ENCODE measurements at regions not wholly inside any gene's neighbourhood (a gene's known extent, or its start where the extent isn't known, plus 50 kb on each side); places are given as distances from the start of the nearest gene placed in this dataset.

DNA sequence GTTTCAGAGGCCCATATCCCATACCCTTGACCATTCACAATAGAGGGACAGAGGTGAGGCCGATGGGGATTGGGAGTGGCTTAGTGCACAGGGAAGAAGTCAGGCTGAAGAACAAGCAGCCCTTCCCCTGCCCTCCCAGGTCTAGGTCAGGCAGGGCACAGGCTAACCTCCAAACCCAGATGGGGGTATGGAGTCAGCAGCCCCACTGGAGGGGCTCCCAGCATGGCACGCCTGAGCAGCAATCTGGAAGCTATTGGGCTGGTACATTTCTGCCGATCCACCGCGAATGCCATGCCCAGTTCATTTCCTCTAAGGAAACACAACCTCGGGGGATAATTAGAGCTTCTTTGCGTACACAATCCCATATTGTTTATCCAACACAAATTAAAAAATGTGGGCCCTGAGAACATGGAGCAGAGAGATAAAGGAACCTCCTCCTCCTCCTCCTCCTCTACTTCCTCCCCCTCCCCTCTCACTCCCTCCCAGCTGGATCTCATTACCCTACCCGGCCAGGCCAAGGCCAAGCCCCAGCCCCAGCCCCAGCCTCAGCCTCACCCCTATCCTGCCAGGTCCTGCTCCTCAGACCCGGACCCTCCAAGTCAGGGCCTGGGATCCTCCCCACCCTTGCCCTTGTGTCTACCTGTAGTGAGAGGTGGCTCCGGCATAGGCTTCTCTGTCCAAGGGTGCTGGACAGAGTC lies 83.0 kb downstream of the PJA1 start:
- Histone ChIP-seq H3K27ac (ENCODE audit: extremely low read depth, low read depth, low read length) (peak overlapping the region; percentile 68), H3K9me3 (ENCODE audit: control insufficient read depth, insufficient read depth, low read depth, low read length) (no peaks in the 10 kb centered on the region), H3K4me3 (ENCODE audit: low read depth, low read length) (no peak overlapping the region), H3K4me1 (ENCODE audit: control insufficient read depth, insufficient read depth, low read length) (peaks cover 15% of the 10 kb centered on the region), H3K36me3 (ENCODE audit: control insufficient read depth in 2 of 2, insufficient read depth in 1 of 2, low read length in 2 of 2) (no peaks in the 10 kb centered on the region)
- no peak for TF ChIP-seq ZNF514 (tag by site-specific recombination; IDR thresholded peaks at IDR 0.05)
- peak; percentile 75; the same call in 1 of the 2 replicates for TF ChIP-seq EGR2 (tag by site-specific recombination; IDR thresholded peaks at IDR 0.05; ENCODE audit: low read depth)
- no peak for TF ChIP-seq ZNF558 (tag by site-specific recombination; IDR thresholded peaks at IDR 0.05)
- no peak for TF ChIP-seq ZNF791 (tag by site-specific recombination; IDR thresholded peaks at IDR 0.05)
- TF ChIP-seq ELK4 (IDR thresholded peaks at IDR 0.05; ENCODE audit: borderline replicate concordance, low read depth, low read length) = no peak
- no peak for TF ChIP-seq ZNF596 (tag by site-specific recombination; IDR thresholded peaks at IDR 0.05)
- 0 out of 2 replicates have a peak, but pooled peaks have one; percentile 24 for TF ChIP-seq ZNF513 (tag by site-specific recombination; IDR thresholded peaks at IDR 0.05)
- TF ChIP-seq HOXA7 (CRISPR knock-in tag; IDR thresholded peaks at IDR 0.05; ENCODE audit: borderline replicate concordance) = no peak
- no peak for TF ChIP-seq ZNF140 (tag by site-specific recombination; IDR thresholded peaks at IDR 0.05)
- no peak for TF ChIP-seq ZBTB49 (tag by site-specific recombination; IDR thresholded peaks at IDR 0.05; ENCODE audit: low read depth)
- no peak for TF ChIP-seq ZNF660 (tag by site-specific recombination; IDR thresholded peaks at IDR 0.05)
- TF ChIP-seq ZFHX2 (tag by site-specific recombination; conservative IDR thresholded peaks at IDR 0.05) = peak; percentile 41; the same call in 1 of the 2 replicates
- TF ChIP-seq ZNF843 (tag by site-specific recombination; IDR thresholded peaks at IDR 0.05) = no peak
- TF ChIP-seq ZNF433 (tag by site-specific recombination; IDR thresholded peaks at IDR 0.05; ENCODE audit: low read depth) = no peak
- no peak for TF ChIP-seq ZNF626 (tag by site-specific recombination; IDR thresholded peaks at IDR 0.05)
- no peak for TF ChIP-seq ZXDB (tag by site-specific recombination; IDR thresholded peaks at IDR 0.05)
- TF ChIP-seq ZIC2 (tag by site-specific recombination; IDR thresholded peaks at IDR 0.05) = peak; percentile 54
- TF ChIP-seq ZNF341 (tag by site-specific recombination; IDR thresholded peaks at IDR 0.05; ENCODE audit: low read depth) = no peak
- TF ChIP-seq ZNF623 (tag by site-specific recombination; IDR thresholded peaks at IDR 0.05) = no peak
- ChIA-PET CTCF (interaction anchor here (0.9 kb wide), 1 partner anchor 12 kb away, joined by 8 read pairs; no protein-coding TSS in a partner anchor), POLR2A (no interaction called here)

GRCh38 chrX:69080855-69081465 lies 84.3 kb downstream of the PJA1 start:
- Histone ChIP-seq H3K4me3 (ENCODE audit: low read depth, low read length) (no peak overlapping the region), H3K4me1 (ENCODE audit: control insufficient read depth, insufficient read depth, low read length) (peaks cover 15% of the 10 kb centered on the region), H3K9me3 (ENCODE audit: control insufficient read depth, insufficient read depth, low read depth, low read length) (no peaks in the 10 kb centered on the region), H3K36me3 (ENCODE audit: control insufficient read depth in 2 of 2, insufficient read depth in 1 of 2, low read length in 2 of 2) (no peaks in the 10 kb centered on the region), H3K27ac (ENCODE audit: extremely low read depth, low read depth, low read length) (peak overlapping the region; percentile 68)
- ChIA-PET CTCF (interaction anchor here (0.6 to 1.6 kb wide), 6 partner anchors 8 to 884 kb away, joined by 3 to 8 read pairs (median 3); no protein-coding TSS in a partner anchor), POLR2A (interaction anchor here (0.8 to 1.5 kb wide), 2 partner anchors 10 to 253 kb away, joined by 4 to 8 read pairs; partner anchors contain the start of gene EFNB1)
- TF ChIP-seq ZNF157 (tag by site-specific recombination; IDR thresholded peaks at IDR 0.05) (no peak), ZIC2 (tag by site-specific recombination; IDR thresholded peaks at IDR 0.05) (peak; percentile 61), ZNF37A (tag by site-specific recombination; IDR thresholded peaks at IDR 0.05) (no peak), ZFHX2 (tag by site-specific recombination; conservative IDR thresholded peaks at IDR 0.05) (peak; percentile 96), FEZF1 (tag by site-specific recombination; IDR thresholded peaks at IDR 0.05) (no peak), ZNF423 (tag by site-specific recombination; IDR thresholded peaks at IDR 0.05) (0 out of 2 replicates have a peak, but pooled peaks have one; percentile 28), TCF7L2 (IDR thresholded peaks at IDR 0.05; ENCODE audit: borderline replicate concordance, low read depth, low read length) (peak; percentile 98), HOXD13 (CRISPR knock-in tag; IDR thresholded peaks at IDR 0.05; ENCODE audit: borderline replicate concordance) (peak; percentile 48; the same call in 1 of the 2 replicates), ZNF398 (tag by site-specific recombination; IDR thresholded peaks at IDR 0.05) (peak; percentile 43; the same call in 1 of the 2 replicates), ZNF112 (tag by site-specific recombination; IDR thresholded peaks at IDR 0.05) (no peak), GLIS1 (tag by site-specific recombination; IDR thresholded peaks at IDR 0.05) (peak; percentile 78)

Measured in HEK293 (cell line).